Stimulated activated CD4-positive, alpha-beta T cell treated with anti-CD3 and anti-CD28 coated beads, TNF-alpha, amount 100 ng/mL, for 4 hours (primary cell): ENCODE measurements at regions not wholly inside any gene's neighbourhood (a gene's known extent, or its start where the extent isn't known, plus 50 kb on each side); places are given as distances from the start of the nearest gene placed in this dataset.

ENCODE experiments used
- DNase-seq, 3 experiments: peaks; one replicate each; pipeline ENCODE4 v3.0.0-alpha.2; 2020; ENCODE audit warnings: low read depth in 3 of 3

DNA sequence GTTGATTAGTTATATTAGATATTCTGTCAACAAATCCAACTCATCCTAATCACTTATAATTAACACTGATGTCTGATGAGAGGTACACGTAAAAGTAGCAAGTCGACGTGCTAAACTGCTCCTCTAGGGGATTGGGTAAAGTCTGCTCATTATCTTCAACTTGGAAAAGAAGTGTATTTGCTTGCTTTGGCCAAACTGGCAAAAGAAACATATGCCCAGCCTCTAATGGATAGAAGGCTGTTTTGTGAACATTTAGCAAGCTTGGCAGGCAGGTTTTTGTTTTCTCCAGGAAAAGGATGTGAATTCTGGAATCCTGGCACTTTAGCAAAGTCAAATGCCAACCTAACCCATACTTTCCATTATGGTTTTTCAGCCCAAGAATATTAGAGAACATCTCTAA, 264.8 kb downstream of the TBL1XR1 start:
- no peak for DNase-seq

- DNase-seq, result no peak
Measured at GRCh38 chr3:176931991-176932390, 265.3 kb downstream of the TBL1XR1 start.

- no peak for DNase-seq
Measured at GRCh38 chr3:176930942-176931341, 266.3 kb downstream of the TBL1XR1 start.

DNA sequence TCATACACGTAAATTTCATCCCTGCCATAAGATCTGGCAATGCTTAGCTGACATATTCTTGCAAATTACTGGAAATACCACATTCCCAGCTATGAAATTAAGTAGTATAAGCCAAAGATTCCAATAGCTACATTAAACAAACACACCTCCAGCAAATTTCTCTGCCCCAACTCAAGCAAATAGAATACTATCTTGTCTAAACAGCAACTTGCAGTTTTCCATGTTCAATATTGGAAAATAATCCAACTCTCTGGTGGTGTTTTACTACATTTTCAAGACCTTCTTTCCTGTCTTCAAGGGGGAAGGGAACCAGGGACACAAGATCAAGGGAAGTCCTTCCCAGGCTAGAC, 268.7 kb downstream of the TBL1XR1 start:
- DNase-seq, result no peak

DNA sequence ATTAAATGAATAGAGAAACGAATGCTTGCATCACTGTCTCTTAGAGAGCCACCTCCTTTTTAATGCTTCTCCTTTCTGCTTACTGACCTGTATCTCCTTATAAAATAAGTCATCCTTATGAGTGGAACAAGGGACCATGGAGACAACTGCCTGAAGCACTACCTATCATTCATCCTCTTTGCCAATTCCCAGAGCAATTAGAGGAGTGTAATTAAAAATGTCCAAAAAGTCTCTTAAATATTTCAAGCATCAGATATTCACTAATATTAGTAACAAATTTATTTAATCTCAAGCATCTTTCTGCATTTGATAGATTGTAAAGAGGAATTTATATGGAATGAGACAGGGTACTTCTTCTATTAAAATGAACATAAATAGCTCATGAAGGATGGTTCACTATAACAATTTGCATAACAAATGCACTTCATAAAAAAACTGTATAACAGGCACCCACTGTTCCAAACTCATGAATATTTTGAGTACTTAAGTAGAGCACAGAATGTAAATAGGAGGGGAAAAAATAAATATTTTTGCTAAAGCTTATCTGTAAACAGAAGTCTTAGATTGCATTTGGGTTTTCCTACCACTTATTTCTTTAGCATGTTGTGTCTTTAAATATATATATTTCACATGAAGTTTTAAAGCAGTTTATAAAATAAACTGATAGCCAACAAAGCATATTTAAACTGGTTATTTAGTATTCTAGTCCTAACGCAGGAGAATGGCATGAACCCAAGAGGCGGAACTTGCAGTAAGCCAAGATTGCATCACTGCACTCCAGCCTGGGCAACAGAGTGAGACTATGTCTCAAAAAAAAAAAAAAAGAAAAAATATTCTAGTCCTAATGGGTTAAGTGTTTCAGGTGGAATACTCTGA, 269.3 kb downstream of the TBL1XR1 start:
- DNase-seq, result no peak

GRCh38 chr3:176927280-176927679, 270.0 kb downstream of the TBL1XR1 start:
- no peak for DNase-seq

DNA sequence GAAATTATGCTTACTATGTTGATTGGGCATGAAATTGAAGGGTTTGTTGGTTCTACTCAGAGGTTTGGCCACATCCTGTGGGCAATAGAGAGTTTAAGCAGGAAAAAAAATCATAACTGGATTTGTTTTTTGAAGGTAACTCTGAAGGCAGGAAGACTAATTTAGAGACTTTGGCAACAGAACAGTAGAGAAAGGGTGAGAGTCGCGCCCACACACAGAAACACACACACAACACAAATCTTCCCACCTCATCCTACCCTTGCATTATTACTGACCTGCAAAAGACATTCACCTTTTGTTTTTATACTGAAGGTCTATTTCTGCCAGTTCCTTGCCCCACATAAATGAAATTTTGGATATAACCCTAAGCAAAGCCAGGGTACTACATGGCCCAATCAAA, 270.6 kb downstream of the TBL1XR1 start:
- DNase-seq, result no peak

DNA sequence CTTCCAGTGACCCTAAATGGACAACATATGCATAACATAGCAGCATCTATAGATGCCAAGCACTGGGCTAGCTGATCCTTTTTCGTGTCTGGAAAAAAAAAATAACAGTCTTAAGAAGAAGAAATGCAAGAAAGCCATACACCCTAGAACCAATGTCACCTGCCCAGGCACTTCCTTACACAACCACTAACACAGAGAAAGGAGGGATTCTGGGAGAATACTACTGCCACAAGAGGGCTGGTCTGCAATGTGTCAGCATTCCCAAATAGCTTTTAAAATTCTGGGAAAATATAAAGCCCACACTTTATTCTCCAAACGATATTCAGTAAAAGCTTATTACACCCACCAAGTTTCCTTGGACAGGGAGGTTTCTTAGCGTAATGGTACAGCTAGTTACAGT, 271.2 kb downstream of the TBL1XR1 start:
- DNase-seq, result no peak

- DNase-seq, result no peak
Measured at GRCh38 chr3:176920766-176921160, 276.5 kb downstream of the TBL1XR1 start.

DNA sequence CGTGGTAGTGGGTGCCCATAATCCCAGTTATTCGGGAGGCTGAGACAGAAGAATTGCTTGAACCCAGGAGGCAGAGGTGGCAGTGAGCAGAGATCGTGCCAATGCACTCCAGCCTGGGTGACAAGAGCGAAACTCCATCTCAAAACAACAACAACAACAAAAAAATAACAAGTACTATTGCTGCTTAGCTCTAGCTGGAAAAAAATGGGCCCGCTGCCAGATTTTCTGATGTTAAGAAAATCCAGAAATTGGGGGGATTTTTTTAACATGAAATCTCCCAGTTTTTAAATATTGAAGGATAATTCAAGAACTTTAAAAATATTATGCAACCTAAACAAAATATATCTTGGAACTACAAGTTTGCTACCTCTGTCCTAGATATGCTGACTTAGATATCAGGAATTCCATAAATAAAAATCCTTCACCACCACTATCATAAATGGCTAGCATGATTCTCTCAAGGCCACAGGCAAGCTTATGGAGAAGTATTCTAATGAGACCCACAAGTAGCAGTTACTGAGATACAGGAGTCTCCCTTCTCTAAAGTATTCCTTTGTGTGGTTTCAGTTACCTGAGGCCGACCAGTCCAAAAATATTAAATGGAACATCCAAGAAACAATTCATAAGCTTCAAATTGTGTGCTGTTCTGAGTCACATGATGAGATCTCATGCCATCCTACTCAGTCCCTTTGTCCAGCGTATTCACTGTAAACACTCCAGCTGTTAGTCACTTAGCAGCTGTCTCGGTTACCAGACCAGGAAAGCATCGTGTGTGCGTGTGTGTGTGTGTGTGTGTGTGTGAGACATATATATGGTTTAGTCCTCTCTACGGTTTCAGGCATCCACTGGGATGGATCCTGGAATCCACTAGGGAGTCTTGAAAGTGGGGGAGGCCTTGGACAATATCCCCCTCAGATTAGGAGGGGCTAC, 277.2 kb downstream of the TBL1XR1 start:
- no peak for DNase-seq

DNA sequence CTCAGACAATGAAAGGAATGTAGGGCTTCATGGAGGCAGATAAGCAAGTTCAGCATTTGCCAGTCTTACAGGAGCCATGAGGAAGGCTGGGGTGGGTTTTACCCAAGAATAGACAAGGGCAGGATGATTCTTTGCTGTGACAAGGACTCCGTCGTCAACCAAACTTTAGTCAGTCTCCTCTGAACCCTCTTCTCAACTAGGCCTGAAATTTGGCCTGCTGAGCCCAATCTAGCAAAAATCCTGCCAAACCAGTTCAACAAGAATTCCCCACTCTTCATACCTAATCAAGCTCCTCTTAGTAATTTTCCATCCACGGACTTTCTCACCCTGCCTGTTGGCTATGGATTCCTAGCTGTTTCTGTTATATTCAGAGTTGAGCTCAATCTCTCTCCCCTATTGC, 280.5 kb downstream of the TBL1XR1 start:
- DNase-seq, result no peak

GRCh38 chr3:176914764-176915163, 282.5 kb downstream of the TBL1XR1 start:
- no peak for DNase-seq

GRCh38 chr3:176911579-176911978, 285.7 kb downstream of the TBL1XR1 start:
- no peak for DNase-seq

DNA sequence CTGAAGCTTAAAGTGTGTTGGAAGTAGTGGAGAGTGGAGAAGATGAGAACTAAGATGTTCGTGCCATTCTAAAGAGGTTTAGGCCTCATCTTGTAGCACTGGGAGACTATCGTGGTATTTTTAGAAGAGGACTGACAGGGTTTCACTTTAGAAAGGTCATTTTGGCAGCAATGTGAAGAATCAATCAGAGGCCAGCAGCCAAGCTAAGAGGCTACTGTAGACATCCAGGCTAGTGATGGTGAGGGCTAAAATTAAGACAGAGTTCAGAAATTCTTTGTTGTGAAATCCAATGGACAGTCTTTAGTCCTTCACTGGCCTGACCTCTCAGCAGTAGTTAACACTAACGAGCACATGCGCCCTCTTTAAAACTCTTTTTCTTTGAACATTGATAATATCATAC, 288.2 kb downstream of the TBL1XR1 start:
- no peak for DNase-seq

DNA sequence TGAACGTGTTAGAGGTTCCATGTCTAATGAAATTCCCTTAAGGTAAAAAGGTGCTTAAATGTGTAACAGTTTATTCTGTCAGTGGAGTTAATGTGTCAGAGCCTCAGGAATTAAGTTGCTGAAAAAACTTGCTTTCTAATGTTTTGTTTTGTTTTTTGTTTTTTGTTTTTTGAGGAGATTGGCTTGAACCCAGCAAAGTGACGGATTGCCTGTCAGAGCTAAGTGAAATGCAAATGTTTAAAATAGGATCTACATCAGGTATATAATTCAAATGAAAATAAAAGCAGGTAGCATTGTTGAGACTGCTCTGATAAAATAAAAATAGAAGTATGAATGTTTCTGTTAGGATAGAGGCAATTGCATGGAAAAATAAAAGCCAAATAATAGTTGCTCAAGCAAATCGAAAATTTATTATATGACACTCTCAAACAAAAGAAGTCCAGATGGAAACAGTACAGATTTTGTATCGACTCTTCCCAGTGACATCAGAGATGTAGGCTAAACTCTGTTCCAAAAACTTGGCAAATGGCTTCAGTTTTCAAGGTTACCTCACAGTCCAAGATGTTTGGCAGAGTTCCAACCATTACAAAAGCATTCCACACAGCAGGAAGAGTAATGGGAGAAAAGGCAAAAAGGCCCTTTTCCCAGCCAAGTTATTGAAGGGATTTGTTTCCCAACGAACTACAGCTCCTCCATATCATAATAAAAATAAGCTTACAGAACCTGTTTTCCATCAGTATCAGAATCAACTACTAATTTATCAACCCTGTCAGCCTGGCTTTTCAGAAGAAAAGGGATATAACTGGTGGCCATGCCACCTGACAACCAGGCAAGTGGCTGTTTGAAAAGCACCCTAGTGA, 291.0 kb downstream of the TBL1XR1 start:
- DNase-seq, result no peak

DNA sequence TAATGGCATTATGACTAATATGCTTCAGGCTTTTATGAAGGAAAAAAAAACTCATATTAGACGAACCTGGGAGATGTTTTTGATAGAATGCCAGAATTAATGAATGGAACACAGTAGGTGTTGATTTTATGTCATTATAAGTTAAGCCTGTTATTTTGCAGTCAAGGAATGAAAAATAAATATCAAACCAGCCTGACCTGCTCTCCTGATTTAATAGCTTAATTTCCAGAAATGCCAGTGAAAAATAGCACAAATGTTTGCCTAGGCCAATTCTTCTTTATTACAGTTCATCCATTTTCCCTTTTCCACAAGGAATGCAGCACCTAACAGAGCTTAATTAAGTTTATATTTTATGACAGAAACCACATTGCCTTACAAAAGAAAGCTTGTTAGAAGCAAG, 292.0 kb downstream of the TBL1XR1 start:
- no peak for DNase-seq

DNA sequence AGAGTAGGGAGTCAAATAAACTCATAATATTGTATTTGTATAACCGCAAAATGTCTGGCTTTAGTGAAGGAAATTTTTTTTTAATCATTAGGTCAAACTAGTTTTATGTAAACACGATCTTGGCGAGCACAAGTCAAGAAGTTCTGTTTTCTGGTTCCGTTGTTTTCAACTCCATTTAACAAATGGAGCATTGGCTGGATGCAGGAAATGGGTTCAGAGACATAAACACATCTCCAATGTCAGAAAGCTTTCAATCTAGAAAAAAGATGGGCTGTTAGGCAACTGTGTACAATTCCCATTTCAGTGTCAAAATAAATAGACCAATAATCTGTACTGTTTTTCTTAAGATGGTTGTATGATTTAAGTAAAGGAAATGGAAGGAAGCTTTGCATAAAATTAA, 292.8 kb downstream of the TBL1XR1 start:
- DNase-seq, result no peak

DNA sequence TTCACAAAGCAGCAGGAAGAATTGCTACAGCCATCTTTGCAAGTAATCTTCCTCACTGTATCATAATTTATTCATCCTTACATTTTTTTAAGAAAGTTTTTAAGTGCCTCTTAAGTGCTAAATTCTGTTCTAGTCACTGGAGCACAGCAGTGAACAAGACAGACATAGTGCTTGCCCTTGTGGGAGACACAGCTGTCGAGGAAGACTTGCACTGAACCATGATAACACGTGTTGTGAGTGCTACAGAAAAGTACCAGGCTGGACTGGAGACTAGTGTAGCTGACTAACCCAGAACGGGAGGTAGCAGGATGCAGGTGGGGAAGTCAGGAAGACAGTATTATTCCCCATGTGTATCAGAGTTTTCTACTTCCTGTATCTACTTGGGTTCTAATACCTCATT, 300.6 kb downstream of the TBL1XR1 start:
- DNase-seq, result no peak

DNA sequence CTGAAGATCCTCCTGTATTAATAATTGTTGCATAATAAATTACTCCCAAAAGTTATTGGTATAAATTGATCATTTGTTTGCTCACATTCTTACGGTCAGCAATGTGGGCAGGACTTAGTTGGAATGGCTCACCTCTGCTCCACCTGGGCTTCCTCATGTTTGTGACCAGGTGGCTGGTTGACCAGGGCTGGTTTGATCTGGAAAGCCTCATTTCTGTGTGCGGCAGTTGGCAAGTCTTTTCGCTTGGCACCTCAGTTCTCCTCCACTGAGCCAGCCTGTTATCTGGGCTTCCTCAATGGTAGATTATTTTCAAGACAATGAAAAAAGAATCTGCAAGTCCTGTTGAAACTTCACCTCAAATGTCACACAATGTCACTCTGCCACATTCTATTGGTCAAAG, 301.1 kb downstream of the TBL1XR1 start:
- DNase-seq, result no peak

DNA sequence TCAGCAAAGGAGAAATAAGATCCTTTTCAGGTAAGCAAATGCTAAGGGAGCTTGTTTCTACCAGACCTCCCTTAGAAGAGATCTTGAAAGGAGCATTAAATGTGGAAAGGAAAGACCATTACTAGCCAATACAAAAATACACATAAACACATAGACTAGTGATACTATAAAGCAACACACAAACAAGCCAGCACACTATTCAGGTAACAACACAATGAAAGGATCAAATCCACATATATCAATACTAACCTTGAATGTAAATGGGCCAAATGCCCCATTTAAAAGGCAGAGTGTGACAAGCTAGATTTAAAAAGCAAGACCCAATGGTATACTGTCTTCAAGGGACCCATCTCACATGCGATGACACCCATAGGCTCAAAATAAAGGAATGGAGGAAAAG, 317.6 kb downstream of the TBL1XR1 start:
- DNase-seq, result no peak

GRCh38 chr3:176873261-176873660, 324.0 kb downstream of the TBL1XR1 start:
- DNase-seq, result no peak

GRCh38 chr3:176872771-176873209, 324.5 kb downstream of the TBL1XR1 start:
- peak; percentile 18 to 22 (median 21) for DNase-seq
